Fibroblast of lung (primary cell): ENCODE measurements at regions not wholly inside any gene's neighbourhood (a gene's known extent, or its start where the extent isn't known, plus 50 kb on each side); places are given as distances from the start of the nearest gene placed in this dataset.

ENCODE experiments used
- CTCF ChIP-seq, 2 donors: IDR thresholded peaks in 1 of 2; conservative IDR thresholded peaks in 1 of 2; 1 replicate in 1 of 2; 2 replicates in 1 of 2; pipeline ENCODE4 v1.5.1; 2011 to 2012; ENCODE audit warnings: low read length in 2 of 2, control low read depth in 1 of 2, inconsistent platforms in 1 of 2, low read depth in 1 of 2, mild to moderate bottlenecking in 1 of 2
- EZH2 ChIP-seq: IDR thresholded peaks from 2 replicates; pipeline ENCODE4 v1.5.1; 2012; ENCODE audit warnings: low read length, control low read depth, mild to moderate bottlenecking; ENCODE audit errors: missing control alignments

GRCh38 chr1:4599521-4599920 lies 54.9 kb upstream of the AJAP1 start:
- TF ChIP-seq CTCF (conservative IDR thresholded peaks at IDR 0.05 in 1 of 2, IDR thresholded peaks at IDR 0.05 in 1 of 2; ENCODE audit: low read depth in 1 of 2, low read length in 2 of 2) = no peak
- TF ChIP-seq EZH2 = no peak
